ENCODE measurements at regions not wholly inside any gene's neighbourhood (a gene's known extent, or its start where the extent isn't known, plus 50 kb on each side); places are given as distances from the start of the nearest gene placed in this dataset.
"Not testable (repeated sequence)": the region's sequence is repeated elsewhere in the genome, so short reads cannot be mapped to it uniquely, and the experiment has no call there.

GRCh38 chr21:17738176-17738953 lies 80.8 kb downstream of the C21orf91 start:
- DNase-seq: no peak

- DNase-seq: no peak
Observed at GRCh38 chr21:17736072-17736471, 83.1 kb downstream of the C21orf91 start.

GRCh38 chr21:17733209-17733608 lies 85.9 kb downstream of the C21orf91 start:
- no peak for DNase-seq

GRCh38 chr21:17732306-17732705 lies 86.8 kb downstream of the C21orf91 start:
- DNase-seq: peak; percentile 17

GRCh38 chr21:17731554-17731953 lies 87.6 kb downstream of the C21orf91 start:
- no peak for DNase-seq

- no peak for DNase-seq
Observed at GRCh38 chr21:17730782-17731181, 88.4 kb downstream of the C21orf91 start.

GRCh38 chr21:17729455-17729854 lies 89.7 kb downstream of the C21orf91 start:
- no peak for DNase-seq

GRCh38 chr21:17727361-17727760 lies 91.8 kb downstream of the C21orf91 start:
- no peak for DNase-seq

GRCh38 chr21:17726047-17726829 lies 92.9 kb downstream of the C21orf91 start:
- no peak for DNase-seq

- DNase-seq: no peak
Observed at GRCh38 chr21:17725339-17725738, 93.8 kb downstream of the C21orf91 start.

GRCh38 chr21:17712887-17713286 lies 100.2 kb upstream of the BTG3 start:
- DNase-seq: no peak

- no peak for DNase-seq
Observed at GRCh38 chr21:17711896-17712295, 99.2 kb upstream of the BTG3 start.

- DNase-seq: no peak
Observed at GRCh38 chr21:17709266-17709611, 96.5 kb upstream of the BTG3 start.

GRCh38 chr21:17708522-17709265 lies 96.0 kb upstream of the BTG3 start:
- no peak for DNase-seq

GRCh38 chr21:17699524-17700189 lies 87.0 kb upstream of the BTG3 start:
- DNase-seq: no peak

- no peak for DNase-seq
Observed at GRCh38 chr21:17697473-17697872, 84.8 kb upstream of the BTG3 start.

- not testable (repeated sequence) for DNase-seq
Observed at GRCh38 chr21:17694416-17694815, 81.7 kb upstream of the BTG3 start.

- DNase-seq: no peak
Observed at GRCh38 chr21:17693801-17694200, 81.1 kb upstream of the BTG3 start.

- no peak for DNase-seq
Observed at GRCh38 chr21:17690078-17690494, 77.4 kb upstream of the BTG3 start.

- DNase-seq: no peak
Observed at GRCh38 chr21:17688912-17689874, 76.5 kb upstream of the BTG3 start.

GRCh38 chr21:17682924-17683323 lies 70.2 kb upstream of the BTG3 start:
- no peak for DNase-seq

Data from muscle of arm (tissue), 1 donor.